ENCODE measurements at regions not wholly inside any gene's neighbourhood (a gene's known extent, or its start where the extent isn't known, plus 50 kb on each side); places are given as distances from the start of the nearest gene placed in this dataset.

GRCh38 chr18:45332871-45333270 lies 282.4 kb upstream of the SLC14A2 start:
- no peaks in the 10 kb centered on the region for H3K9me3 Mint-ChIP-seq (ENCODE audit: unreplicated experiment)
- H3K27me3 Mint-ChIP-seq (ENCODE audit: insufficient read depth, unreplicated experiment) = no peaks in the 10 kb centered on the region
- H3K4me3 Mint-ChIP-seq (ENCODE audit: unreplicated experiment) = no peak overlapping the region
- intact Hi-C loops (cut with micrococcal nuclease; ENCODE audit: unreplicated experiment) = no loop called here
- no peaks in the 10 kb centered on the region for H3K4me1 Mint-ChIP-seq (ENCODE audit: low read depth, unreplicated experiment)
- DNase-seq = no peak
- TF ChIP-seq CTCF (IDR thresholded peaks at IDR 0.05; ENCODE audit: insufficient read depth in 1 of 2, low read depth in 1 of 2, low read length in 1 of 2, severe bottlenecking in 1 of 2, unreplicated experiment in 1 of 2) = no peak
- no TSS peak for BruUV-seq (replicated peaks)
- H3K27ac Mint-ChIP-seq (ENCODE audit: unreplicated experiment) = no peak overlapping the region
- H3K36me3 ChIP-seq (ENCODE audit: control insufficient read depth, insufficient read depth, low read length) = no peaks in the 10 kb centered on the region
- no peaks in the 10 kb centered on the region for H3K36me3 Mint-ChIP-seq (ENCODE audit: insufficient read depth, unreplicated experiment)
- ChIA-PET CTCF (no interaction called here), POLR2A (no interaction called here)
- no peaks in the 10 kb centered on the region for H3K9me3 ChIP-seq
- H3K4me3 ChIP-seq (ENCODE audit: low read depth, low read length) = no peak overlapping the region
- H3K4me1 ChIP-seq = no peaks in the 10 kb centered on the region
- H3K27me3 ChIP-seq (replicated peaks; ENCODE audit: control insufficient read depth, insufficient read depth, low read length) = no peaks in the 10 kb centered on the region

GRCh38 chr18:45334191-45334590 lies 281.1 kb upstream of the SLC14A2 start:
- no peak overlapping the region for H3K4me3 ChIP-seq (ENCODE audit: low read depth, low read length)
- no peak for DNase-seq
- Mint-ChIP-seq H3K4me3 (ENCODE audit: unreplicated experiment) (no peak overlapping the region), H3K27me3 (ENCODE audit: insufficient read depth, unreplicated experiment) (no peaks in the 10 kb centered on the region), H3K27ac (ENCODE audit: unreplicated experiment) (no peak overlapping the region), H3K4me1 (ENCODE audit: low read depth, unreplicated experiment) (peaks cover under 1% of the 10 kb centered on the region), H3K9me3 (ENCODE audit: unreplicated experiment) (no peaks in the 10 kb centered on the region), H3K36me3 (ENCODE audit: insufficient read depth, unreplicated experiment) (no peaks in the 10 kb centered on the region)
- ChIA-PET CTCF (no interaction called here), POLR2A (no interaction called here)
- intact Hi-C loops (cut with micrococcal nuclease; ENCODE audit: unreplicated experiment) = no loop called here
- BruUV-seq (replicated peaks) = no TSS peak
- H3K9me3 ChIP-seq = no peaks in the 10 kb centered on the region
- TF ChIP-seq CTCF (IDR thresholded peaks at IDR 0.05; ENCODE audit: insufficient read depth in 1 of 2, low read depth in 1 of 2, low read length in 1 of 2, severe bottlenecking in 1 of 2, unreplicated experiment in 1 of 2) = no peak
- no peaks in the 10 kb centered on the region for H3K27me3 ChIP-seq (replicated peaks; ENCODE audit: control insufficient read depth, insufficient read depth, low read length)
- H3K4me1 ChIP-seq = no peaks in the 10 kb centered on the region
- no peaks in the 10 kb centered on the region for H3K36me3 ChIP-seq (ENCODE audit: control insufficient read depth, insufficient read depth, low read length)

GRCh38 chr18:45335282-45336043 lies 279.8 kb upstream of the SLC14A2 start:
- intact Hi-C loops (cut with micrococcal nuclease; ENCODE audit: unreplicated experiment) = no loop called here
- BruUV-seq (replicated peaks) = no TSS peak

More at GRCh38 chr18:45335282-45336043, 279.8 kb upstream of the SLC14A2 start:
- Mint-ChIP-seq H3K36me3 (ENCODE audit: insufficient read depth, unreplicated experiment) (no peaks in the 10 kb centered on the region), H3K4me3 (ENCODE audit: unreplicated experiment) (no peak overlapping the region), H3K4me1 (ENCODE audit: low read depth, unreplicated experiment) (peaks cover 7% of the 10 kb centered on the region), H3K9me3 (ENCODE audit: unreplicated experiment) (no peaks in the 10 kb centered on the region), H3K27ac (ENCODE audit: unreplicated experiment) (no peak overlapping the region), H3K27me3 (ENCODE audit: insufficient read depth, unreplicated experiment) (no peaks in the 10 kb centered on the region)
- Histone ChIP-seq H3K4me1 (no peaks in the 10 kb centered on the region), H3K9me3 (no peaks in the 10 kb centered on the region), H3K4me3 (ENCODE audit: low read depth, low read length) (no peak overlapping the region), H3K36me3 (ENCODE audit: control insufficient read depth, insufficient read depth, low read length) (no peaks in the 10 kb centered on the region), H3K27me3 (replicated peaks; ENCODE audit: control insufficient read depth, insufficient read depth, low read length) (no peaks in the 10 kb centered on the region)
- DNase-seq = no peak
- CTCF ChIA-PET = no interaction called here
- POLR2A ChIA-PET = no interaction called here
- TF ChIP-seq CTCF (IDR thresholded peaks at IDR 0.05; ENCODE audit: insufficient read depth in 1 of 2, low read depth in 1 of 2, low read length in 1 of 2, severe bottlenecking in 1 of 2, unreplicated experiment in 1 of 2) = no peak

Measured in Caco-2 (cell line).